ENCODE measurements at regions not wholly inside any gene's neighbourhood (a gene's known extent, or its start where the extent isn't known, plus 50 kb on each side); places are given as distances from the start of the nearest gene placed in this dataset.

DNA sequence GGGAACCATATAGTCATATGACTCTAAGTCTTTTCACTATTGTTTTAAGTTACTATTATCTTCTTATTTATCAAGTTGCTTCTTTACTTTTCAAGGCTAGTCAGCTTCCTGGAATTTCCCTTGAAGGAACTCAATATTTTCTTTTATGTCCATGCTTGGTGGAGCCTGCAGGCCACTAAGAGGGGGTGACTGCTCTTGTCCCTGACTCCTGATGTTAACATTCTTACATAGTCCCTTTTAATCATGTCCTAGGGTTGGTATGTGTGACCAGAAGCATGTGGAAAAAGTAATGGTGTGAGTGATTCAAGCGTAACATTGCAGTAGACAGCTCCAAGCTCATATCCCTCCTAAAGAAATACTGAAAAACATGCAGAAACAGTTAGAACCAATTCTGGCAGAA is 1536.2 kb upstream of the CDH9 start:
- no peak for DNase-seq (ENCODE audit: extremely low read depth in 1 of 11, low read depth in 9 of 11, low spot score in 4 of 11)

GRCh38 chr5:28567048-28567447 is 1528.7 kb upstream of the CDH9 start:
- no peak for DNase-seq (ENCODE audit: extremely low read depth in 1 of 11, low read depth in 9 of 11, low spot score in 4 of 11)

GRCh38 chr5:28561522-28561921 is 1523.1 kb upstream of the CDH9 start:
- no peak for DNase-seq (ENCODE audit: extremely low read depth in 1 of 11, low read depth in 9 of 11, low spot score in 4 of 11)

DNA sequence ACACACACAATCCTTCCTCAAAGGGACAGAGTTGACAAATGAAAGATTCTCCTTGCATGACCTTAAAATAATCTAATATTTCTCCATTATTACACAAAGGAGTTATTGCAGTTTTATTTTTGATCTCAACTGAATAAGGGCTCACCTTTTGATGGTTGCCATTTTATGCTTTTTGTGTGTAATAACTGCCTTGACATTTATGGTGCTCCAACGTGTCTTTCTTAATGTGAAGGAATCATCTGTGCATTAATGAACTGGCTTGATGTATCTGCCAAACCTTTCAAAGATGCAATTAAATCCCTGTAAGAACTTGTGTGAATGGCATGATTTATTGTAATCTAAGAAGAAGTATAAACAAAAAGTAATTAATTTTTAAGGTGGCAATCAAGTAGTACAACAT is 1519.8 kb upstream of the CDH9 start:
- DNase-seq (ENCODE audit: extremely low read depth in 1 of 11, low read depth in 9 of 11, low spot score in 4 of 11): no peak

DNA sequence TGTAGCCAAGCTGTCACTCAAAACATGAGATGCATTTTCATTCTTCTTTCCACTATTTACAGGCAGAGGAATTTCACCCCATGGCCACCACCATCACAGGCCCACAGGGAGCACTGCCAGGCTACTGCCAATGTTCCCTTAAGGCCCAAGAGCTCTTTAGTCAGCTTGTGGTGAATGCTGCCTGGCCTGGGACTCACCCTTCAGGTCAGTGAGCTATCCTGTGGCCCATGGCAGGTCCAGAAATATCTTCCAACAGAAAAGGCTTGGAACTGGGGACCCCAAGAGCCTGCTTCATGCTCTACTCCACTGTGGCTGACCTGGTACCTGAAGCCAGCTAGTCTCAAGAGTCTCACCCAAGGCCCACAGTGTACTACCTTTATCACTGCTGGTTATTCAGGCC is 1518.7 kb upstream of the CDH9 start:
- DNase-seq (ENCODE audit: extremely low read depth in 1 of 11, low read depth in 9 of 11, low spot score in 4 of 11): no peak

DNA sequence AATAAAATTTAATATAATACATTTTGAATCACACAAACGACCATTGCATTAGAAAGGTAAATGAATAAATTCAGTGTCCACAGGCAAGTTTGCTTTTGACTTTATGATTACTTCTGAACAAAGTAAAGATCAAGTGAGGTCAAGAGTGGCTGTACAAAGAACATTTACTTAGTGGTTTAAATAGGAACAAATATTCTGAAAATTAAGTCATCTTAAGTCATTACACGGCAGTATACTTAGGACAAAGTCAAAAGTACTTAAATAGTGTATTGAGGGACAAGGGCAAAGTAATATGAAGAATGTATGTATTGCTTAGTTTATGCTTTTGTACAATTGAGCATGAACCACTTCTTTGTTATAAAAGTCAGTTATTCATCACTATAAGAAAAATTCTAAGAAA is 1511.2 kb upstream of the CDH9 start:
- DNase-seq (ENCODE audit: extremely low read depth in 1 of 11, low read depth in 9 of 11, low spot score in 4 of 11): no peak

DNA sequence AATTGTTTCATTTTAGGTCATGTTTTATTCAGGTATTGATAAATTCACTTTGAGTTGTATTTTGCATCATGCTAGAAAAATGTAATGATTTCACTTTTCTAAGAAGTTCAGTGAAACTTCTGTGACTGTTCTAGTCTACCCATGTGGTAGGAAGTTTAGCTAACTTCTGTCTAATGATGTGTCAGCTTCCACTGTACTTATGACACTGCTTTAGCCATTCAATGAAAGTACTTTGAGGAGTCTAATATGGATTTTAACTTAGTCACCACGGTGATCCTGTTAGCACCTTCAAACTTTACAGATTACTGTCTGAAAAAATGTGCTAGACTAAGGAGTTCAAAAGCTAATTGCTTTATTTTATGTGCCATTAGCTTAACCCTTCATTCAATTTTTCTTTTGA is 1510.5 kb upstream of the CDH9 start:
- DNase-seq (ENCODE audit: extremely low read depth in 1 of 11, low read depth in 9 of 11, low spot score in 4 of 11): no peak

GRCh38 chr5:28544501-28544900 is 1506.1 kb upstream of the CDH9 start:
- DNase-seq (ENCODE audit: extremely low read depth in 1 of 11, low read depth in 9 of 11, low spot score in 4 of 11): no peak

DNA sequence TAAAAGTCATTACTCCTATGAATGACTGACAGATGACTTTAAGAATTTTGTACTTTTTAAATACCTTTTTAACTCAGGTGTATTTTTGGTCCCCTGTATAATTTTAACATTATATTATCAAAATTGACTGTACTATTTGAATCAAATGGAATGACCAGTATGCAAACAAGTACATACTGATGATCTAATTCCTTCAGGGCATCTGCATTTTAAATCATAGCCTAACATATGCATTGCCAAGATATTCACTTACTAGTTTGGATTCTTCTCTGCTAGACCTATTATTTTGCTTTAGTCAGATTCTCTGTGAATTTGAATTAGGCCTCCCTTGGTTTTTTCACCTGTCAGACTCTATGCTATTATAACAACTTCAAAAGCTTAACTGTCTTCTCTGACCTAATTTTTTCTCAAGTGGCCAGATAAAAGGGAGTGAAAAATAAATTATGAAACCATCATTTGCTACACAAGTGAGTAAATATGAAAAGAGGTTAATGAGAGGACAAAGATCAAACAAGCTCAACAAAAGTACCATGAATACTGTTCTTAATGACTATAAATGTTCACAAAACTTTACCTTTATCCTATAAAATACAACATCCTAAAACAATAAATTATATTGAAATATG is 1505.2 kb upstream of the CDH9 start:
- no peak for DNase-seq (ENCODE audit: extremely low read depth in 1 of 11, low read depth in 9 of 11, low spot score in 4 of 11)

DNA sequence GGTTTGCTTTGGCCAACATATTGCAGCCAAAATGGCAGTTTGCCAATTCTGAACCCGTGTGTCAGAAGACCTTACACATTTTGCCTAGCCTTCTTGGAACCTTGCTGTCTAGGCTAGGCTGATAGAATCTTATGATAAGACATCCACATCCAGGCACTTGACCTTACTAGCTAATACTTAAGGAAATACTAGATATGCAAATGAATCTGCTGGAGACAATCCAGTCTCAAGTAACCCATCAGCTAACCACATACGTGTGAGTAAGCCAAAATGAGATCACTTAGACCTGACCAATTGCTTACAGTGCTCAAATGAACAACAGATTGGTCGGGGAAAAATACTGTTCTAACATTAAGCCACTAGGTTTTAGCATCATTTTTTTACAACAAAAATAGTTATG is 1504.6 kb upstream of the CDH9 start:
- DNase-seq (ENCODE audit: extremely low read depth in 1 of 11, low read depth in 9 of 11, low spot score in 4 of 11): no peak

- DNase-seq (ENCODE audit: extremely low read depth in 1 of 11, low read depth in 9 of 11, low spot score in 4 of 11): peak; percentile 31 to 57 (median 38)
Observed at GRCh38 chr5:28523888-28524635, 1485.7 kb upstream of the CDH9 start.

GRCh38 chr5:28523416-28523815 is 1485.0 kb upstream of the CDH9 start:
- no peak for DNase-seq (ENCODE audit: extremely low read depth in 1 of 11, low read depth in 9 of 11, low spot score in 4 of 11)

DNA sequence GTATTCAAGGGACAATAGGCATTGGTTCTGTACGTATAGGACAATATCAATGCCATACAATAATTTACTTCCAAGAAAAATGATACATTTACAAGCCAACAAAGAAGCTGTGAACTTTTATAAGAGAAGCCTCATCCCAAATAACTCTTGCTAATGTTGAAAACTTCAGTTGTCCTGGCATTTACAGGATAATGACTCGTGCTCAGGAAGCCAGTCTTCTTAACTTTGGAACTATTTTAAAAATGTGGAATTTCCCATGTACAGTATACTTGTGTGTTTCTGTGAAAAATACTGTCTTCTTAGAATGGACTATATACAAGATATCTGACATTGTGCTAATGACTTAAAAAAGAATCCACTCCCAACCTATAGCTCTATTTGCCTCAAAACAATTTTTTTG is 1479.3 kb upstream of the CDH9 start:
- DNase-seq (ENCODE audit: extremely low read depth in 1 of 11, low read depth in 9 of 11, low spot score in 4 of 11): no peak

DNA sequence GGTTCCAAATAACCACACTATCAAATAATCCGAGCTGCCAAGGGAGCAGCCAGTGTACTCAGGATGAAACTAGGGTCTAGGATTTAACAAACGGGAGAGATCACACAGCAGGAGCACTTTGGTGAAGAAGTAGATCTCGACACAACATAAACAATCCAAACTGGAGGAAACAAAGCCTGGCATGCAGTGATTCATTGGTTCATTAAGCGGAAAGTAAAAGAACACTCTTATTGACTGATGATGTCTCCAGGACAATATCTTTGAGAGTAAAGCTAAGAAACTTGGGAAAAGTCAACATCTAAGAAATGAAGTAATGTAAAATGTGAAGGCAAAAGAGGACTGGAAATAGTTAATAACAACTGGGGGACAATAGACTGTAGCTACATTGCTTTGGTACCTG is 1478.3 kb upstream of the CDH9 start:
- no peak for DNase-seq (ENCODE audit: extremely low read depth in 1 of 11, low read depth in 9 of 11, low spot score in 4 of 11)

GRCh38 chr5:28512648-28513047 is 1474.3 kb upstream of the CDH9 start:
- DNase-seq (ENCODE audit: extremely low read depth in 1 of 11, low read depth in 9 of 11, low spot score in 4 of 11): no peak

- no peak for DNase-seq (ENCODE audit: extremely low read depth in 1 of 11, low read depth in 9 of 11, low spot score in 4 of 11)
Observed at GRCh38 chr5:28505121-28505520, 1466.7 kb upstream of the CDH9 start.

DNA sequence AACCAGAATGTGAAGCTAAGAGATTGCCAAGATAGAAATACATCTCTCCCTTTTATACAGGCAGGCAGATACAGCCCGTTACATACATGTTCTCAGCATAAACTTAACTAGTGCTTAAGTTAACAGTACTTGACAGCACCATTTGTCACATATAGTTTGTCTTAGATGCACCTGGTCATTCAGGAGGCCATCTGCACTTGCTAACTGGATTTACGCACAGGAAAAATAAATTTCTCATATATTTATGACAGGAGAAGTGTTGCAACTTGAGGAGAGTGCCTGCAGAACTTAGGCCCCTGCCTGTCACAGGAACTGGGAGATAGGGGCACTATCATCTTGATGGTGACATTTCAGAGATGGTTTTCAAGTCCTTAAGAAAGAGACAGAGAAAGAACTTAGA is 1462.1 kb upstream of the CDH9 start:
- no peak for DNase-seq (ENCODE audit: extremely low read depth in 1 of 11, low read depth in 9 of 11, low spot score in 4 of 11)

DNA sequence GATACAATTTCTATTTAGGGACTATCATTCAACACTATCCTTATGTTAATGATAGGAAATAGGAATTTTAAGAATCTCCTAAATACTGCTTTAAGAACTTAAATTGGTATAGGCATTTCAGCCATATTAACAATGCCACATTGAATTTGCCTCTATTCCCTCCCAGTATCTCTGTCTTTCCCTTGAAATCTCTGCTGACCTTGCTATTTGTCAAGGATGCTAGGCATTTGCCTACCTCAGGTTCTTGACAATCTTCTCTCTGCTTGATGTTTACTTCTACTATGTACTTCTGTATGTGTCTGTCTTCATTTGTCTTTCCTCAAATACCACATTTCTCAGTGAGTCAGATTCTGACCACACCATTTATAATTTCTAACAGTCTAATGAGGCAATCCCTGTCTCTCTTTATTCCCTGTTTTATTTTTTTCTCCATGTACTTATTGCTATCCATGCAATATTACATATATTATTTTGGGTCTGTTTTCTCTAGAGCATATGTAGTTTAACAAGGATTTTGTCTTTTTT is 1461.4 kb upstream of the CDH9 start:
- DNase-seq (ENCODE audit: extremely low read depth in 1 of 11, low read depth in 9 of 11, low spot score in 4 of 11): no peak

DNA sequence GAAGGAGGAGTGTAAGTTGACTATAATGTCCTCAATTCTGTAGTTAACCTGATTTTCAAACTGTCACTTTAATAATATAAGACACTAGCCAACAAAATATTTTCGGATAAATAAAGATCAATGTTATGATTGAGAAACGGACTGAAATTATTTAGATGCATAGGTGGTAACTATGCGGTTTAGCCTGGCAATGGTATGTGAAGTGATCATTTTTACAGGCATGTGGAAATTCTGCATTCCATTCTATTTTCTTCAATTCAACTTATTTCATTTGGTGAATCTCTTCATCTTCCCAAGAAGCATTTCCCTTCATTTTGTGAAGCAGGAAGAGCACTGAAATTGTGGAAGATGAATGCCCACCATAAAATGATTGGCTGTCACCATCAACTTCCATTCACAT is 1457.5 kb upstream of the CDH9 start:
- DNase-seq (ENCODE audit: extremely low read depth in 1 of 11, low read depth in 9 of 11, low spot score in 4 of 11): no peak

DNA sequence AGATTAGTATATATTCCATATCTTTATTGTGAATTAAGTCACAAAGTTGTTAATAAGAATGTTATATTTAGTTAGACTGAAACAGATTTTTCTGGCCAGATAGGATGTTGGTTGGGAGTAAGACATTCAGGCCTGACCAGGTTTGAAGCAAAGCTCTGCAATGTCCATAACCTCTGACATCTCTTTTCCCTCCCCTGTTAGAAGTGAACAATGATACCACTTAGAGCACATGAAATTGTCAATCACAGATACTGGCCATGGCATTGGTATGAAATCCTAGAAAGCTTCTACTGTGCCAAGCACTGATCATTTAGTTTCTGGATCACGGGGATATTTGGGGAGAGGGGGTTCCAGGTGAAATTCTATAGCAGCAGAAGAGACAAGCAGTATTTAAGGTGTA is 1455.1 kb upstream of the CDH9 start:
- peak in 3 of 11 donors; percentile 11 to 16 (median 15) for DNase-seq (ENCODE audit: extremely low read depth in 1 of 11, low read depth in 9 of 11, low spot score in 4 of 11)

DNA sequence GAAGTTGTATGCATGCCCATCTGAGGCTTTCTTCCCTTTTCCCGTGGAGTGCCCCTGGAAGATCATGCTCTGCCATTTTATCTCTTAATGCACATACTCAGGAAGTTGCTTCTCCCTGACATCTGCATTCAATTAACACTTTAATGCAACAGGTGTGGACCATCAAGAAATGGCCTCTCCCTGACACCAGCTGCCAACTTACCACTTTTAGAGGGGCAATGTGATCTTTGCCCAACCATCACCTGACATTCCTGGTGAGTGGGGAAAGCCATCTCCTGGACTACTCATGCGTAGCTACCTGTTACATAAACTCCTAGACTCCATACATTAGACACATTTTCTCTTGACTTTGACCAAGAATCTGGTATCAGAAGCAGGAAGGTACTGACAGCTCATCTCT is 1450.4 kb upstream of the CDH9 start:
- no peak for DNase-seq (ENCODE audit: extremely low read depth in 1 of 11, low read depth in 9 of 11, low spot score in 4 of 11)
